Left lung (tissue), 4 donors: ENCODE measurements at regions not wholly inside any gene's neighbourhood (a gene's known extent, or its start where the extent isn't known, plus 50 kb on each side); places are given as distances from the start of the nearest gene placed in this dataset.

Experiments used
- ATAC-seq: fragments of 200-7000 bp; cut with Tn5 transposase; one replicate; pipeline ENCODE4 v1.9.1; 2020; ENCODE audit warnings: moderate library complexity
- DNase-seq, 4 donors: peaks; one replicate each; pipeline ENCODE4 v3.0.0-alpha.2; 2013 to 2020
- H3K27ac ChIP-seq, 2 donors: fragments of 200-600 bp; sonication (generic) in 1 of 2; one replicate each; pipeline versions ENCODE4 v1.5.0 to v1.8.0; 2020 to 2021
- H3K27me3 ChIP-seq, 2 donors: fragments of 200-600 bp; sonication (generic) in 1 of 2; one replicate each; pipeline versions ENCODE4 v1.5.0 to v1.8.0; 2020 to 2021
- H3K36me3 ChIP-seq, 2 donors: fragments of 200-600 bp; sonication (generic) in 1 of 2; one replicate each; pipeline versions ENCODE4 v1.5.0 to v1.8.0; 2020 to 2021
- H3K4me1 ChIP-seq, 2 donors: fragments of 200-600 bp; one replicate each; pipeline ENCODE4 v1.8.0; 2021
- H3K4me3 ChIP-seq, 2 donors: fragments of 200-600 bp; sonication (generic) in 1 of 2; one replicate each; pipeline versions ENCODE4 v1.5.0 to v1.8.0; 2020 to 2021; ENCODE audit warnings: mild to moderate bottlenecking in 1 of 2
- H3K9me3 ChIP-seq, 2 donors: fragments of 200-600 bp; sonication (generic) in 1 of 2; one replicate each; pipeline versions ENCODE4 v1.5.0 to v1.8.0; 2020 to 2021
- intact Hi-C, 2 donors: fragments of 100-400 bp; cut with DNase I; formaldehyde crosslinking; loops; one replicate each; pipeline versions ENCODE4 v1.11.2 to v1.14.2; 2022
- TF ChIP-seq, protein P1 (sequence below), 2 donors: fragments of 200-600 bp; sonication (generic) in 1 of 2; IDR thresholded peaks; one replicate each; pipeline versions ENCODE4 v1.5.0 to v1.8.0; 2021; ENCODE audit warnings: antibody characterized with exemption in 2 of 2
- donor health status: DM: no; HTN: yes; CAD: no.
- donor health status: DM: no; HTN: no; CAD: no.

DNA sequence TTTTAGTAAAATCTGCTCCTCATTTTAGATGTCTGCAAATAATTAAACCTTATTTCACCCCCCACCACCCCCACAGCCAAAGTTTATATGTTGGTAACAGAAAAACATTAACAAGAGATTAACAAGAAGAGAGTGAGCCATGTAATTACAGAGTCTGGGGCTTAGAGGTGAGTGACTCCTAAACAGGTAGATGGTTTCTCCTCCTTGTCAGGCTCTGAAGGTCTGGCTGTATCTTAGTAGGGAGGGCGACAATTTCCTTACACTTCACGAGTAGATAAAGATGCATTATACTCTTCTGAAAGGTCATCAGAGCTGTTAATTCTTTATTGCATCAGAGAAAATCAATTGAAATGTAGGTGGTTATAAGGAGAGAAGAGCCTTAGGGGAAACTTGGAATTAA is 171.8 kb upstream of the ANKRD50 start:
- Histone ChIP-seq H3K27ac (no peak overlapping the region), H3K4me3 (no peak overlapping the region), H3K36me3 (no peaks in the 10 kb centered on the region), H3K27me3 (no peaks in the 10 kb centered on the region), H3K4me1 (no peaks in the 10 kb centered on the region), H3K9me3 (no peaks in the 10 kb centered on the region)
- intact Hi-C loops: no loop called here
- TF ChIP-seq, protein P1, sequence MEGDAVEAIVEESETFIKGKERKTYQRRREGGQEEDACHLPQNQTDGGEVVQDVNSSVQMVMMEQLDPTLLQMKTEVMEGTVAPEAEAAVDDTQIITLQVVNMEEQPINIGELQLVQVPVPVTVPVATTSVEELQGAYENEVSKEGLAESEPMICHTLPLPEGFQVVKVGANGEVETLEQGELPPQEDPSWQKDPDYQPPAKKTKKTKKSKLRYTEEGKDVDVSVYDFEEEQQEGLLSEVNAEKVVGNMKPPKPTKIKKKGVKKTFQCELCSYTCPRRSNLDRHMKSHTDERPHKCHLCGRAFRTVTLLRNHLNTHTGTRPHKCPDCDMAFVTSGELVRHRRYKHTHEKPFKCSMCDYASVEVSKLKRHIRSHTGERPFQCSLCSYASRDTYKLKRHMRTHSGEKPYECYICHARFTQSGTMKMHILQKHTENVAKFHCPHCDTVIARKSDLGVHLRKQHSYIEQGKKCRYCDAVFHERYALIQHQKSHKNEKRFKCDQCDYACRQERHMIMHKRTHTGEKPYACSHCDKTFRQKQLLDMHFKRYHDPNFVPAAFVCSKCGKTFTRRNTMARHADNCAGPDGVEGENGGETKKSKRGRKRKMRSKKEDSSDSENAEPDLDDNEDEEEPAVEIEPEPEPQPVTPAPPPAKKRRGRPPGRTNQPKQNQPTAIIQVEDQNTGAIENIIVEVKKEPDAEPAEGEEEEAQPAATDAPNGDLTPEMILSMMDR (IDR thresholded peaks at IDR 0.05): no peak
- DNase-seq (no peak), ATAC-seq (no peak)

DNA sequence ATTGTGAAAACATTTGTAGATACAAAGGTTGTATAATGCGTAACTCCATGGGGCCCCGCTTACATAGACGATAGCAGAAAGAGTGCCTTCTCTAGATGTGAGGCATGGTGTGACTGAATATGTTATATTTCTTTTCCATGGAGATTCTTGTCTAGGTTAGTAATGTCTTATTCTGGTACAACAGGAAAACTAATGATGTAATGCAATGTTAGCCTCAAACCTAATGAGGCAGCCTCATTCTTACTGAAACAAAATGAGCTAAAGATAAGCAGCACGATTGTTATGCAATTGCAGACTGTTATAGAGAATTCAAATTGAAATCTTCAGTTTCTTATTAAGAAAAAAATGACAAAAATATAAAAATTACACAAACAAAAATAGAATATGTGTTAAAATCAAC is 171.1 kb upstream of the ANKRD50 start:
- Histone ChIP-seq H3K27ac (no peak overlapping the region), H3K27me3 (no peaks in the 10 kb centered on the region), H3K4me1 (no peaks in the 10 kb centered on the region), H3K9me3 (peaks cover 0 to 1% of the 10 kb centered on the region in 2 donors), H3K36me3 (no peaks in the 10 kb centered on the region), H3K4me3 (no peak overlapping the region)
- ATAC-seq (no peak), DNase-seq (no peak)
- intact Hi-C loops: no loop called here
- TF ChIP-seq, protein P1 (IDR thresholded peaks at IDR 0.05): no peak

DNA sequence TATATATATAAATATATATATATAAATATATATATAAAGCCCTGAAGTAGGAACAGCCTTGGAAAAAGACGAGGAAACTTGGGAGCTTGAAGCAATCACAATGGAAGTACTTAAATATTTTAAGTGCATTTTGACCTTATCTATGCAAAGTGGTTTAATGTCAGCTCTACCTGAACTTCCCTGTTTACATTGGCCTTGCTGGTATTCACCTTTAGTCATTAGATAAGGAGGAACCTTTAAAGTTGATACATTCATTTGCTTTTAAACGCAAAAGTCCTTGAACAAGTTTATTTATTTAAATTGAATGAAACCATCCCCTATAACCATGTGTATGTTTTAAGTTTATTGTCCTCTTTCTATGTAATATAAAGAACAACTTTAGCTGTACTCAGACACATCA is 166.7 kb upstream of the ANKRD50 start:
- peaks cover 0 to 17% of the 10 kb centered on the region in 2 donors for H3K9me3 ChIP-seq
- intact Hi-C loops: no loop called here
- TF ChIP-seq, protein P1 (IDR thresholded peaks at IDR 0.05): no peak
- ATAC-seq: peak; percentile 27
- H3K4me1 ChIP-seq: no peaks in the 10 kb centered on the region
- no peak for DNase-seq
- no peaks in the 10 kb centered on the region for H3K27me3 ChIP-seq
- no peak overlapping the region for H3K4me3 ChIP-seq
- H3K27ac ChIP-seq: no peak overlapping the region
- H3K36me3 ChIP-seq: no peaks in the 10 kb centered on the region

DNA sequence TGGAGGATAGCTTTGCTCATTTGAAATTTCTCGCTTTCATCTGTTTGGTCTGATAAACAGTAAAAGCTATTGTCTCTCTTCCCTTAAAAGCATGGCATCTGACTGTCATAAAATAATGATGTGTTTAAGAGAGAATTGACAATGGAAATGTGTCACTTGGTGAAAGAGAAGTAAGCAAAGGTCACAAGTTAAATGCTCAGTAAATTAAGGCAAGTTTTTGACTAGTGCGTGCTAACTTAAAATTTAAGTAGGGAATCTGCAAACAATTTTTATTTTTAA is 161.6 kb upstream of the ANKRD50 start:
- Histone ChIP-seq H3K27me3 (no peaks in the 10 kb centered on the region), H3K9me3 (peaks cover 0 to 17% of the 10 kb centered on the region in 2 donors), H3K4me1 (no peaks in the 10 kb centered on the region), H3K36me3 (no peaks in the 10 kb centered on the region), H3K27ac (no peak overlapping the region), H3K4me3 (no peak overlapping the region)
- DNase-seq (no peak), ATAC-seq (no peak)
- TF ChIP-seq, protein P1 (IDR thresholded peaks at IDR 0.05): no peak
- intact Hi-C loops: no loop called here

DNA sequence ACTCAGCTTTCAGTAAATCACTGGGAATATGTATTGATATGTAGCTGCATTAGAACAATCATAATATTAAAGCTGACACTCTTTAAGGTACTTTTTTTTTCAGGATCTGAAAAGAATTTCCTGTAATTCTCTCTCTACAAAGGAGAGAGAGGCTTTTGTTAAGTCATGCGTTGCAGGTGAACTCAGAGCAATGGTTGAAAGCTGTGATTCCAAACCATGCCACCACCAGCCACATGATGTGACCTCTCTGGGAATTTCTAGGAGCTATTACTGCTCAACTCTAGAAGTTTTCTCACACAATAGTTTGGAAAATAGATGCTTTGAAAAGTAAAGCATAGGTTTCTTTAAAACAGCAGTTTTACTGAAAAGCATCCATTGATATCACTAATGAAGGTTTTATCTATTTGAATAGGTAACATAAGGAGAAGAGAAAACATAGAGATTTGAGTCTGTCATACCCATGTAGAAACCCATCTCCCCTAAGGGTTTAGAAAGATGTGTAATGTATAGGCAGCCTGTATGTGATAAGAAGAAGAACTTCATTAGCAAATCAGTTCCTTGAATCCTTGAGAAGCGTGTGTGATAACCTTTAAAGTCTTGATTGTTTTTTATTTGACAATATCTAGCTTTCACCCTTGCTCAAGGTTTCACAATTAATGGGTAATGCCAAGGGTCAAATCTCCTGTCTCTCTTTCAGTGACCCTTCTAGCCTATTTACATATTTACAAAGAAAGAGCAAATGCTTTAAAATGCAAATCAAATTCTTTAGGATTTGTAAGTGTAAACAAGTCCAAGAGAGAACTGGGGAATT is 161.0 kb upstream of the ANKRD50 start:
- Histone ChIP-seq H3K4me3 (no peak overlapping the region), H3K9me3 (peaks cover 0 to 15% of the 10 kb centered on the region in 2 donors), H3K4me1 (no peaks in the 10 kb centered on the region), H3K36me3 (no peaks in the 10 kb centered on the region), H3K27me3 (no peaks in the 10 kb centered on the region), H3K27ac (no peak overlapping the region)
- TF ChIP-seq, protein P1 (IDR thresholded peaks at IDR 0.05): no peak
- ATAC-seq (no peak), DNase-seq (no peak)
- intact Hi-C loops: no loop called here
